ENCODE measurements at regions not wholly inside any gene's neighbourhood (a gene's known extent, or its start where the extent isn't known, plus 50 kb on each side); places are given as distances from the start of the nearest gene placed in this dataset.

GRCh38 chr2:128549094-128549493 is 230.4 kb upstream of the HS6ST1 start:
- no peak for TF ChIP-seq CTCF (IDR thresholded peaks at IDR 0.05; ENCODE audit: insufficient read depth, low read length)
- TF ChIP-seq POLR2AphosphoS5 (IDR thresholded peaks at IDR 0.05; ENCODE audit: low read depth): no peak
- TF ChIP-seq REST (IDR thresholded peaks at IDR 0.05; ENCODE audit: insufficient replicate concordance, low read depth): no peak
- TF ChIP-seq SPI1 (IDR thresholded peaks at IDR 0.05; ENCODE audit: borderline replicate concordance, low read depth): no peak
- TF ChIP-seq GABPA (IDR thresholded peaks at IDR 0.05; ENCODE audit: low read depth): no peak

Data from HL-60 (cell line).